Non-pigmented ciliary epithelial cell (primary cell): ENCODE measurements at regions not wholly inside any gene's neighbourhood (a gene's known extent, or its start where the extent isn't known, plus 50 kb on each side); places are given as distances from the start of the nearest gene placed in this dataset.
"Not testable (repeated sequence)": the region's sequence is repeated elsewhere in the genome, so short reads cannot be mapped to it uniquely, and the experiment has no call there.

ENCODE experiments used
- DNase-seq: peaks from one replicate; pipeline ENCODE4 v3.0.0-alpha.2; 2010; ENCODE audit warnings: low read depth

DNA sequence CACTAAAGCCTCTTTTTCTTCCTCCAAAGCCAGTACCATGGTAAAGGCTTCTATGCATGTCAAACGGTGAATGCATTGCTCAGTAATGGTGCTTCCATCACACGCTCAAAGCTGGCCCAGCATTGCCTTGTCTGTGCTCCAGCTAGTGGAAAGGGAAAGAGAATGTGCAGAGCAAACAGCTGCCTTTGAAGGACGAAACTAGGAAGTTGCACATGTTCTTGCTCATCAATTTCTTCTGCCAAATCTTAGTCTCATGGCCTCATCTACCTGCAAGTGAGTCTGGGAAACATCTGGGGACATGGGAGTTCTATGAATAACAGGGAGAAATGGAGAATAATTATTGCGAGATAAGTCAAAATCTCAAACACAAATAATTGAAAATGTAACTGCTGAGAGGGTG lies 216.5 kb upstream of the SSTR4 start:
- no peak for DNase-seq

DNA sequence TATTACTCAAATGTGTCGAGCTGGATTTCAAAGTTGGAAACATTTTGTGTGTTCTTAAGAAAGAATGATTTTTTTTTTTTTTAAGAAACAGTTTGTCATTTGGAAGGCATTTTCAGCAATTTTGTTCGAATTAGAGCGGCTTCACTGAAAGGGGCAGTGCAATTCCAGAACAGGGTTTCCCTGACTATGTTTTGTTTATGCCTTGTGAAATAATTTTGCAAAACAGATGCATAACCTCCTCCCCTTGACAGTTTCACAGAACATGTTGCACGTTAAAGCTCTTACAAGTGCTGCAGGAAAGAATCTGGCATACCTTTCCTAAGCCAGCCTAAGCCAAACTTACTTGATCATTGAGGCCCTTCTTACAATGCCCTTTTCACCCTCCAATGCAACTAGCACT lies 216.0 kb upstream of the SSTR4 start:
- DNase-seq, result no peak

DNA sequence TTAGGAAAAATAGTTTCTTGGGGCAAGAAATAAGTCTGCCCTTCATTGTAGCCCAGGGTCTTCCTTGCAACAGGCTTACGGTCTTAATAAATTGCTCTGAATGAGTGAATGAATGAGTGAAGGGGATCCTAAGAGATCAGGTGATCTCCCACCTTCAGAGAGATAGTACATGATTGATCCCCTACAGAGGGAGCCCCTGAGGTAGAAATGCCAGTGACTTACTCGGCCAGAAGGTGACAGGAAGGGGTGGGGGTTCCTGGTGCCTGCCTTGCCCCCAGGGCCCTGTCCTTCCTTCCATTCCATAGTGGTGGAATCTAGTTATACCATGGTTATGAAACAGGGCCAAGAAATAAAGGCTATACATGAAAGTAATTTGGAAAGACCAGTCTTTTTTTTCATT lies 215.3 kb upstream of the SSTR4 start:
- DNase-seq, result no peak

GRCh38 chr20:22821081-22821727 lies 213.9 kb upstream of the SSTR4 start:
- no peak for DNase-seq

DNA sequence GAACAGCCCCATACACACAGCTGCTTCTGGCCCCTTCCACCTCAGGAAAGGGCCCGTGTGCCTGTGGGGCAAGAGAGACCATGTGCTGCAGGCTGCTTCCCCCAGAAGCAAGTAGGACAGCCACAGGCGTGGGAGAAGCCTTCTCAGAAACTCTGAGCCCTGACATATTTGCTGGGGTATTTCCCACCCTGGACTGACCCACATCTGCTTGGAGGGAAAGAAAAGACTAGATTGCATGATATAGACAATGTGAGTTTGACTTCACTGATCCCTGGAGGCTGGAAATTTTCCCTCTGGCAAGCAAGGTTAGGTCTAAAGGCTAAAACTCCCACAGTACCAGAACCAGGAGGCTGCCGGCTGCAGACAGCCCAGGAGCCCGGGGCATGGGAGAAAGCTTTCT lies 213.3 kb upstream of the SSTR4 start:
- no peak for DNase-seq

- no peak for DNase-seq
Measured at GRCh38 chr20:22823119-22823518, 212.0 kb upstream of the SSTR4 start.

- no peak for DNase-seq
Measured at GRCh38 chr20:22824077-22824476, 211.0 kb upstream of the SSTR4 start.

DNA sequence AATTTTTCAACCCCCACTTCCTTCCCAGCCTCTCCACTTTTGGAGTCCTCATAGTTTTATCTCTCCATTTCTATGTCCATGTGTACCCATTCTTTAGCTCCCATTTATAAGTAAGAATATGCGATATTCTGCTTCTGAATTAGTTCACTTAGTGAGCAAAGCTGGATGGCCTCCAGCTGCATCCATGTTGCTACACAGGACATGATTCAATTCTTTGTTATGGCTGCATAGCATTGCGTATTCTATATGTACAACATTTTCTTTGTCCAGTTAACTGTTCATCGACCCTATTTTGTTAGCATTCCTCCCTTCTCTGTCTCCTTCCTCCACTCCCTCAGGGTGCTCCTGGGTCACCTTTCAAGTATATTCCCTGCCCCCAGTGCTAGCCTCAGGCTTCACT lies 210.0 kb upstream of the SSTR4 start:
- DNase-seq, result peak; percentile 44

DNA sequence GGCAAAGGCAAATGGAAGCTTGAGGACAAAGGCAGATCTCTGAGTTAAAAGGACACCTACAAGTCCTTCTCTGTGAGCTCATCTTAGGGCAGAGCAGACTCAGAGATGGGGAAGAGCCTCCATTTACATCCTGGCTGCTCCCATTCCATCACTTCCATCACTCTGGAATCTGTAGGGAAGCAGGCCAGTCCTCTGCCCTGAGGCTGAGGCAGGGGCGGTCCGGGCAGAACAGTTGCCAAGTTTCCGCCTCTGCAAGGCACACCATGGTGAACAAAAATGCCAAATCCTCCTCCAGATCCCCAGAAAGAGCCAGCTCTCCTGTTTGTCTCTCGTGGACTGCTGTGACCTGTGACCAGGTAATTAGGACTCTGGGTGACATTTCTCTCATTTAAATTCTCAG lies 209.6 kb upstream of the SSTR4 start:
- no peak for DNase-seq

- DNase-seq, result no peak
Measured at GRCh38 chr20:22826306-22827230, 208.5 kb upstream of the SSTR4 start.

DNA sequence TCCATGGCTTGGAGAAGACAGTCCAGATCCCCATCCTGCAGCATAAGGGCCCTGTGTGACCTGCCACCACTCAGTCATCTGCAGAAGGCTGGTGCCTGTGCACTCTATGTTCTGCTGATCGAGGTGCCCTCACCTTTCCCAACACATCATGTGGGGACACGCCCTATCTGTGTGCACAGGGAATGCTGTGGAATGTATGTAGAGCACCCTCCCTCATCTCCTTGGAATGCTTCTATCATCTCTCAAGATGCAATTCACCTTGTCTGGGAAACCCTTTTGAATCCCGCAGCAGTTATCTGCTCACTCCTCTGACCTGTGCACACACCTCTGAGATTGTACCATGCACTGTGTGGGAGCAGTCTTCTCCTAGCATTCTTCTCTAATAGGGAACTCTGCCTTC lies 207.2 kb upstream of the SSTR4 start:
- no peak for DNase-seq

- no peak for DNase-seq
Measured at GRCh38 chr20:22829356-22829755, 205.8 kb upstream of the SSTR4 start.

GRCh38 chr20:22830138-22830537 lies 205.0 kb upstream of the SSTR4 start:
- DNase-seq, result no peak

DNA sequence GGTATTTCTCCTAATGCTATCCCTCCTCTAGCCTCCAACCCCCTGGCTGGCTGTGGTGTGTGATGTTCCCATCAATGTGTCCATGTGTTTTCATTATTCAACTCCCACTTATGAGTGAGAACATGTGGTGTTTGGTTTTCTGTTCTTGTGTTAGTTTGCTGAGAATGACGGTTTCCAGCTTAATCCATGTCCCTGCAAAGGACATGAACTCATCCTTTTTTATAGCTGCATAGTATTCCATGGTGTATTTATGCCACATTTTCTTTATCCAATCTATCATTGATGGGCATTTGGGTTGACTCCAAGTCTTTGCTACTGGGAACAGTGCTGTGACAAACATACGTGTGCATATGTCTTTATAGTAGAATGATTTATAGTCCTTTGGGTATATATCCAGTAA lies 204.4 kb upstream of the SSTR4 start:
- not testable (repeated sequence) for DNase-seq

DNA sequence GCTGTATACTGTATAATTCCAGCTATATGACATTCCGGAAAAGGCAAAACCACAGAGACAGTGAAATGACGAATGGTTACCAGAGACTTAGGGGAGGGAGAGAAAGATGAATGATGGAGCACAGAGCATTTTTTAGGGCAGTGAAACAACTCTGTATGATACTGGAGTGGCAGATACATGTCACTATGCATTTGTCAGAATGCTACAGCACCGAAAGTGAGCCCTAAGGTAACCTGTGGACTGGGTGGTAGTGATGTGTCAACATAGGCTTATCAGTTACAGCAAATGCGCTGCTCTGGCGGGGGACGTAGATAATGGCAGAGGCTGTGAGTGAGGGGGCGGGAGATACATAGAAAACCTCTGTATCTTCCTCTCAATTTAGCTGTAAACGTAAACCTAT lies 201.3 kb upstream of the SSTR4 start:
- no peak for DNase-seq

DNA sequence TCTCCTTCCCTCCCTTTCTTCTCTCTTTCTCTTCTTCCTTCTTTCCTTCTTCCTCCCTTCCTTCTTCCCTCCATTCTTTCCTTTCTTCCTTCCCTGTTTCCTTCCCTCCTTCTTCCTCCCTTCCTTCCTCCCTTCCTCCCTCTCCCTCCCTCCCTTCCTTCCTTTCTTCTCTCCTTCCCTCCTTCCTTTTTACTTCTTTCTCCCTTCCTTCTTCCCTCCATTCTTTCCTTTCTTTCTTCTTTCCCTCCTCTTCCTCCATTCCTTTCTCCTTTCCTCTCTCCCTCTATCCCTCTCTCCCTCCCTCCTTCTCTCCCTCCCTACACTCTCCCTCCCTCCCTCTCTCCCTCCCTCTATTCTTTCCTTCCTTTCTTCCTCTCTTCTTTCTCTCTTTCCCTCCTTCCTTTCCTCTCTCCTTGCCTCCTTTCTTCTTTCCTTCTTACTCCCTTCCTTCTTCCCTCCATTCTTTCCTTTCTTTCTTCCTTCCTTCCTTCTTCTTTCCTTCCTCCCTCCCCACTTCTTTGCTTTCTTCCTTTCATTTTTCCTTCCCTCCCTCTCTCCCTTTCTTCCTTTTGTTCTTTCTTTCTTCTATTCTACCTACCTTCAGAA lies 200.4 kb upstream of the SSTR4 start:
- no peak for DNase-seq

- no peak for DNase-seq
Measured at GRCh38 chr20:22836211-22836610, 198.9 kb upstream of the SSTR4 start.

GRCh38 chr20:22836877-22837276 lies 198.2 kb upstream of the SSTR4 start:
- DNase-seq, result no peak

GRCh38 chr20:22838001-22838400 lies 197.1 kb upstream of the SSTR4 start:
- no peak for DNase-seq

- no peak for DNase-seq
Measured at GRCh38 chr20:22841846-22842245, 193.3 kb upstream of the SSTR4 start.

GRCh38 chr20:22842793-22843192 lies 192.3 kb upstream of the SSTR4 start:
- no peak for DNase-seq

DNA sequence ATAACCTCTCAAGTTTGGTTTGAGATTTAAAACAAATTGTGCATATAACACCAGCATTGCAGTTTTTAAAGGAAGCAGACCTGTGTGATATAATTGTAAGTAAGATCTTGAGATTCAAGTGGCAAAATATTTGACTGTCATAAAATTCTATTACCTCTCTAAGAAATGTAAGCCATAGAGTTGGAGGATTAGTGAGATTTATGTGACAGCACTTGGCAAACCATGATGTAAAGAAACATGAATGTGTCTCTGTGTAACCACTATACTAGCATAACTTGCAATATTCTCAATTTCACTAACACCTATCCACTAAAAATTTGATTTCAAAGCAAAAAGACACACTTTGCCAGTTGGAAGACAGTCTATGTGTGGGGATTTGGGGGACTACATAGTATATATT lies 190.2 kb upstream of the SSTR4 start:
- no peak for DNase-seq

DNA sequence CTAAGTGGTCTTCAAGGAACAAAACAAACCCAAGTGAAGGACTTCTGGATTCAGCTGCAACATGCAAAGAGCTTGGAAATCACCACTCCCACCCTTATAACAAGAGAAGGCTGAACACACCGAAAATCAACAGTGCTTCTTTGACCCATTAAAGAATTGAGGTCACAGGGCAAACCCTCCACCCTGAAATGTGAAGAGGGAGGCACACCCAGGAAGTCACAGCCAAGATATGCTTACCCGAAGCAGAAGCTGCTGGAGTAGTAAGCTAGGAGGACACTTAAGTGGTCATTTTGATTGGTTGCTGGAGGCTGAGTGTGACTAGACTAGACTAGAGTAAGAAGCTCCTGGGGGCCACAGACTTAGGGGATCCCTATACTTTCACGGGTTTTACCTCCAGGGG lies 188.2 kb upstream of the SSTR4 start:
- no peak for DNase-seq
